CD4-positive, alpha-beta T cell (primary cell): ENCODE measurements at regions not wholly inside any gene's neighbourhood (a gene's known extent, or its start where the extent isn't known, plus 50 kb on each side); places are given as distances from the start of the nearest gene placed in this dataset.
"Not testable (repeated sequence)": the region's sequence is repeated elsewhere in the genome, so short reads cannot be mapped to it uniquely, and the experiment has no call there.

Source experiments
- ATAC-seq: fragments of 200-7000 bp; cut with Tn5 transposase; one replicate; pipeline ENCODE4 v1.10.0; 2022; ENCODE audit warnings: mild to moderate bottlenecking; ENCODE audit not compliant: poor library complexity
- CTCF ChIA-PET: fragments of 350-600 bp; sonication (Branson Sonifier 250); formaldehyde crosslinking; loops from one replicate; lab custom pipeline; 2021; ENCODE audit warnings: antibody characterized with exemption, inconsistent platforms; lab: Charles Lee
- POLR2A ChIA-PET: fragments of 350-600 bp; sonication (Branson Sonifier 250); formaldehyde crosslinking; loops from one replicate; lab custom pipeline; 2021; ENCODE audit warnings: antibody characterized with exemption, inconsistent platforms; lab: Charles Lee
- DNase-seq, 14 experiments: peaks; one replicate each; pipeline ENCODE4 v3.0.0-alpha.2; 2013 to 2020; ENCODE audit warnings: mixed read lengths in 2 of 14
- H3K27ac ChIP-seq, 2 donors: one replicate each; pipeline versions ENCODE4 v1.5.1 to v1.7.0; 2013; ENCODE audit warnings: low read length in 2 of 2, low read depth in 1 of 2, mild to moderate bottlenecking in 1 of 2
- H3K27me3 ChIP-seq, 2 experiments: 1 replicate in 1 of 2; 2 replicates in 1 of 2; pipeline versions ENCODE4 v1.6.1 to v1.7.0; 2013; ENCODE audit warnings: low read length in 2 of 2, control low read depth in 1 of 2, mild to moderate bottlenecking in 1 of 2, moderate library complexity in 1 of 2; ENCODE audit not compliant: insufficient read depth in 2 of 2, control insufficient read depth in 1 of 2
- H3K36me3 ChIP-seq: one replicate; pipeline ENCODE4 v1.6.1; 2013; ENCODE audit warnings: low read length, control low read depth; ENCODE audit not compliant: insufficient read depth
- H3K4me1 ChIP-seq: one replicate; pipeline ENCODE4 v1.6.1; 2013; ENCODE audit warnings: low read length, control low read depth; ENCODE audit not compliant: insufficient read depth
- H3K4me3 ChIP-seq: one replicate; pipeline ENCODE4 v1.5.1; 2013; ENCODE audit warnings: mild to moderate bottlenecking, low read length, moderate library complexity
- H3K9me3 ChIP-seq, 2 experiments: 1 replicate in 1 of 2; 2 replicates in 1 of 2; pipeline versions ENCODE4 v1.6.1 to v1.7.0; 2013; ENCODE audit warnings: low read length in 2 of 2, mild to moderate bottlenecking in 2 of 2, control low read depth in 1 of 2, moderate library complexity in 1 of 2; ENCODE audit not compliant: control insufficient read depth in 1 of 2, insufficient read depth in 1 of 2
- H3K27ac Mint-ChIP-seq: one replicate; pipeline ENCODE4 v1.8.0; 2020; ENCODE audit warnings: mixed read lengths
- H3K27me3 Mint-ChIP-seq: one replicate; pipeline ENCODE4 v1.8.0; 2021; ENCODE audit warnings: mixed read lengths
- H3K36me3 Mint-ChIP-seq: one replicate; pipeline ENCODE4 v1.8.0; 2021; ENCODE audit warnings: low read depth, mixed read lengths
- H3K4me1 Mint-ChIP-seq: one replicate; pipeline ENCODE4 v1.8.0; 2021; ENCODE audit warnings: low read depth, mixed read lengths
- H3K4me3 Mint-ChIP-seq: one replicate; pipeline ENCODE4 v1.8.0; 2020; ENCODE audit warnings: mild to moderate bottlenecking, mixed read lengths
- H3K9me3 Mint-ChIP-seq: one replicate; pipeline ENCODE4 v1.8.0; 2020; ENCODE audit warnings: mixed read lengths
- CTCF ChIP-seq: fragments of 200-600 bp; IDR thresholded peaks from one replicate; pipeline ENCODE4 v1.8.0; 2022; ENCODE audit warnings: antibody characterized with exemption, mild to moderate bottlenecking
- intact Hi-C, 2 experiments: fragments of 100-400 bp; cut with DNase I in 1 of 2; cut with micrococcal nuclease in 1 of 2; formaldehyde crosslinking; loops; one replicate each; pipeline versions ENCODE4 v1.15.1 to v1.9.0; 2023 to 2025; cut with DNase I, micrococcal nuclease

GRCh38 chr5:142520885-142521284 lies 165.0 kb downstream of the FGF1 start:
- Histone ChIP-seq H3K9me3 (peaks cover 0 to 8% of the 10 kb centered on the region in 2 experiments), H3K27me3 (no peaks in the 10 kb centered on the region), H3K27ac (no peak overlapping the region), H3K36me3 (no peaks in the 10 kb centered on the region), H3K4me1 (no peaks in the 10 kb centered on the region), H3K4me3 (no peak overlapping the region)
- DNase-seq (no peak), ATAC-seq (no peak)
- ChIA-PET POLR2A (no interaction called here), CTCF (no interaction called here)
- Mint-ChIP-seq H3K36me3 (no peaks in the 10 kb centered on the region), H3K4me3 (no peak overlapping the region), H3K27ac (no peak overlapping the region), H3K9me3 (peaks cover 8% of the 10 kb centered on the region), H3K27me3 (peaks cover 4% of the 10 kb centered on the region), H3K4me1 (no peaks in the 10 kb centered on the region)
- intact Hi-C loops, result no loop called here
- TF ChIP-seq CTCF, result no peak

- H3K27ac Mint-ChIP-seq, H3K36me3 Mint-ChIP-seq, H3K36me3 ChIP-seq, intact Hi-C loops, H3K4me1 Mint-ChIP-seq, H3K27me3 ChIP-seq, H3K27me3 Mint-ChIP-seq, POLR2A ChIA-PET, H3K4me3 Mint-ChIP-seq, DNase-seq, H3K27ac ChIP-seq, H3K9me3 ChIP-seq, ATAC-seq, H3K4me3 ChIP-seq, H3K9me3 Mint-ChIP-seq, H3K4me1 ChIP-seq, CTCF ChIA-PET: not testable (repeated sequence)
Observed at GRCh38 chr5:142519913-142520312, 166.0 kb downstream of the FGF1 start.

- no peaks in the 10 kb centered on the region for H3K36me3 Mint-ChIP-seq
- H3K27ac Mint-ChIP-seq, result no peak overlapping the region
- Histone ChIP-seq H3K27me3 (no peaks in the 10 kb centered on the region), H3K36me3 (no peaks in the 10 kb centered on the region), H3K9me3 (peaks cover 0 to 8% of the 10 kb centered on the region in 2 experiments), H3K27ac (no peak overlapping the region), H3K4me1 (no peaks in the 10 kb centered on the region), H3K4me3 (no peak overlapping the region)
- intact Hi-C loops, result no loop called here
- POLR2A ChIA-PET, result no interaction called here
- ATAC-seq, result no peak
- CTCF ChIA-PET, result no interaction called here
- no peak for DNase-seq
- no peaks in the 10 kb centered on the region for H3K27me3 Mint-ChIP-seq
- H3K4me3 Mint-ChIP-seq, result no peak overlapping the region
- no peaks in the 10 kb centered on the region for H3K4me1 Mint-ChIP-seq
- TF ChIP-seq CTCF, result no peak
- peaks cover 8% of the 10 kb centered on the region for H3K9me3 Mint-ChIP-seq
Observed at GRCh38 chr5:142517840-142518239, 168.1 kb downstream of the FGF1 start.

- no peak for TF ChIP-seq CTCF
- no peaks in the 10 kb centered on the region for H3K27me3 Mint-ChIP-seq
- H3K36me3 Mint-ChIP-seq, result no peaks in the 10 kb centered on the region
- Histone ChIP-seq H3K27me3 (no peaks in the 10 kb centered on the region), H3K4me3 (no peak overlapping the region), H3K4me1 (no peaks in the 10 kb centered on the region), H3K27ac (no peak overlapping the region), H3K9me3 (peaks cover 0 to 8% of the 10 kb centered on the region in 2 experiments), H3K36me3 (no peaks in the 10 kb centered on the region)
- ChIA-PET CTCF (no interaction called here), POLR2A (no interaction called here)
- H3K9me3 Mint-ChIP-seq, result peaks cover 8% of the 10 kb centered on the region
- H3K4me3 Mint-ChIP-seq, result no peak overlapping the region
- H3K27ac Mint-ChIP-seq, result no peak overlapping the region
- no peaks in the 10 kb centered on the region for H3K4me1 Mint-ChIP-seq
- DNase-seq (no peak), ATAC-seq (no peak)
- intact Hi-C loops, result no loop called here
Observed at GRCh38 chr5:142516732-142517131, 169.2 kb downstream of the FGF1 start.
